ENCODE measurements at regions not wholly inside any gene's neighbourhood (a gene's known extent, or its start where the extent isn't known, plus 50 kb on each side); places are given as distances from the start of the nearest gene placed in this dataset.
A peak's percentile ranks its signal among the peaks of the same experiment; 100 is the strongest.

DNA sequence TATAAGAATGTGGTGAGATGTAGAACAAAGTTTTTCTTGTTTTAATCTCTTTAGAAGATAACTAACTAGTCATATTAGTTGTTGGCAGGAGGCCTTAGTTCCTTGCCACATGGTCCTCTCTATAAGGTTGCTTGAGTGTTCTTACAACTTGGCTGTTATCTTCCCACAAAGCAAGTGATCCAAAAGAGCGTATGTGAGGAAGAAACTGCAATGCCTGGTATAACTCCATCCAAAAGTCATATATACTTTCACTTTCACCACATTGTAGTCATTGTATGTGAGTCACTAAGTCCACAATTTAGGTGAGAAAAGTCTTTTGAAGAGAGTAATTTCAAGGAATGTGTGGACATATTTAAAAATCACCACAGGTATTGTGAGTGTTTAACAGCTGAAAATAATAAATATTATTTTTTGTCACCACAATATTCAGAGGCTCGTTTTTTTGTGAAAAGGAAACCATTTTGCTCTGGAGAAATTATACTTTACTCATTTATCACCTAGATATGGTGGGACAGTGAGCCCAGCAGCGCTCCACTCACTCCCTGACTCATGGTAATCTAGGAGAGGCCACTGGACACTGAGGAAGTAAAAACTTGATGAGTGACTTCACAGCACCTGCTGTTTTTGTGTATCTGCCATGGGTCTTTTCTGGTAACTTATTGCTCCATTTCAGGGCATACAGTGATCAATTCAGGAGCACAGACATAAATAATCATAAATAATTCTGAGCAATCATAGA is 369.4 kb upstream of the NDST3 start:
- TF ChIP-seq, protein P1, sequence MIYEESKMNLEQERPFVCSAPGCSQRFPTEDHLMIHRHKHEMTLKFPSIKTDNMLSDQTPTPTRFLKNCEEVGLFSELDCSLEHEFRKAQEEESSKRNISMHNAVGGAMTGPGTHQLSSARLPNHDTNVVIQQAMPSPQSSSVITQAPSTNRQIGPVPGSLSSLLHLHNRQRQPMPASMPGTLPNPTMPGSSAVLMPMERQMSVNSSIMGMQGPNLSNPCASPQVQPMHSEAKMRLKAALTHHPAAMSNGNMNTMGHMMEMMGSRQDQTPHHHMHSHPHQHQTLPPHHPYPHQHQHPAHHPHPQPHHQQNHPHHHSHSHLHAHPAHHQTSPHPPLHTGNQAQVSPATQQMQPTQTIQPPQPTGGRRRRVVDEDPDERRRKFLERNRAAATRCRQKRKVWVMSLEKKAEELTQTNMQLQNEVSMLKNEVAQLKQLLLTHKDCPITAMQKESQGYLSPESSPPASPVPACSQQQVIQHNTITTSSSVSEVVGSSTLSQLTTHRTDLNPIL (CRISPR knock-in tag; IDR thresholded peaks at IDR 0.05; ENCODE audit: low read depth): no peak
- TF ChIP-seq ZC3H10 (CRISPR knock-in tag; IDR thresholded peaks at IDR 0.05) (no peak), PPARA (CRISPR knock-in tag; IDR thresholded peaks at IDR 0.05; ENCODE audit: borderline replicate concordance) (no peak), ZNF70 (CRISPR knock-in tag; IDR thresholded peaks at IDR 0.05) (no peak), RARB (CRISPR knock-in tag; IDR thresholded peaks at IDR 0.05) (no peak), POU6F1 (CRISPR knock-in tag; IDR thresholded peaks at IDR 0.05; ENCODE audit: borderline replicate concordance, low read depth) (no peak), ZNF565 (CRISPR knock-in tag; conservative IDR thresholded peaks at IDR 0.05; ENCODE audit: low read depth) (no peak), TOX (CRISPR knock-in tag; IDR thresholded peaks at IDR 0.05; ENCODE audit: borderline replicate concordance) (no peak), TCF4 (CRISPR knock-in tag; IDR thresholded peaks at IDR 0.05; ENCODE audit: borderline replicate concordance) (no peak), BACH2 (CRISPR knock-in tag; IDR thresholded peaks at IDR 0.05; ENCODE audit: borderline replicate concordance) (no peak), ARNTL (CRISPR knock-in tag; IDR thresholded peaks at IDR 0.05; ENCODE audit: borderline replicate concordance, low read depth) (no peak), GLIS3 (CRISPR knock-in tag; IDR thresholded peaks at IDR 0.05) (no peak), ESRRG (CRISPR knock-in tag; IDR thresholded peaks at IDR 0.05) (no peak), ISL1 (CRISPR knock-in tag; IDR thresholded peaks at IDR 0.05) (no peak), ZFP3 (CRISPR knock-in tag; IDR thresholded peaks at IDR 0.05) (no peak), ZFP30 (CRISPR knock-in tag; IDR thresholded peaks at IDR 0.05) (no peak), OSR1 (CRISPR knock-in tag; IDR thresholded peaks at IDR 0.05) (no peak)
- TF ChIP-seq, protein P2, sequence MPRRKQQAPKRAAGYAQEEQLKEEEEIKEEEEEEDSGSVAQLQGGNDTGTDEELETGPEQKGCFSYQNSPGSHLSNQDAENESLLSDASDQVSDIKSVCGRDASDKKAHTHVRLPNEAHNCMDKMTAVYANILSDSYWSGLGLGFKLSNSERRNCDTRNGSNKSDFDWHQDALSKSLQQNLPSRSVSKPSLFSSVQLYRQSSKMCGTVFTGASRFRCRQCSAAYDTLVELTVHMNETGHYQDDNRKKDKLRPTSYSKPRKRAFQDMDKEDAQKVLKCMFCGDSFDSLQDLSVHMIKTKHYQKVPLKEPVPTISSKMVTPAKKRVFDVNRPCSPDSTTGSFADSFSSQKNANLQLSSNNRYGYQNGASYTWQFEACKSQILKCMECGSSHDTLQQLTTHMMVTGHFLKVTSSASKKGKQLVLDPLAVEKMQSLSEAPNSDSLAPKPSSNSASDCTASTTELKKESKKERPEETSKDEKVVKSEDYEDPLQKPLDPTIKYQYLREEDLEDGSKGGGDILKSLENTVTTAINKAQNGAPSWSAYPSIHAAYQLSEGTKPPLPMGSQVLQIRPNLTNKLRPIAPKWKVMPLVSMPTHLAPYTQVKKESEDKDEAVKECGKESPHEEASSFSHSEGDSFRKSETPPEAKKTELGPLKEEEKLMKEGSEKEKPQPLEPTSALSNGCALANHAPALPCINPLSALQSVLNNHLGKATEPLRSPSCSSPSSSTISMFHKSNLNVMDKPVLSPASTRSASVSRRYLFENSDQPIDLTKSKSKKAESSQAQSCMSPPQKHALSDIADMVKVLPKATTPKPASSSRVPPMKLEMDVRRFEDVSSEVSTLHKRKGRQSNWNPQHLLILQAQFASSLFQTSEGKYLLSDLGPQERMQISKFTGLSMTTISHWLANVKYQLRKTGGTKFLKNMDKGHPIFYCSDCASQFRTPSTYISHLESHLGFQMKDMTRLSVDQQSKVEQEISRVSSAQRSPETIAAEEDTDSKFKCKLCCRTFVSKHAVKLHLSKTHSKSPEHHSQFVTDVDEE (CRISPR knock-in tag; IDR thresholded peaks at IDR 0.05): no peak
- TF ChIP-seq, protein P3, sequence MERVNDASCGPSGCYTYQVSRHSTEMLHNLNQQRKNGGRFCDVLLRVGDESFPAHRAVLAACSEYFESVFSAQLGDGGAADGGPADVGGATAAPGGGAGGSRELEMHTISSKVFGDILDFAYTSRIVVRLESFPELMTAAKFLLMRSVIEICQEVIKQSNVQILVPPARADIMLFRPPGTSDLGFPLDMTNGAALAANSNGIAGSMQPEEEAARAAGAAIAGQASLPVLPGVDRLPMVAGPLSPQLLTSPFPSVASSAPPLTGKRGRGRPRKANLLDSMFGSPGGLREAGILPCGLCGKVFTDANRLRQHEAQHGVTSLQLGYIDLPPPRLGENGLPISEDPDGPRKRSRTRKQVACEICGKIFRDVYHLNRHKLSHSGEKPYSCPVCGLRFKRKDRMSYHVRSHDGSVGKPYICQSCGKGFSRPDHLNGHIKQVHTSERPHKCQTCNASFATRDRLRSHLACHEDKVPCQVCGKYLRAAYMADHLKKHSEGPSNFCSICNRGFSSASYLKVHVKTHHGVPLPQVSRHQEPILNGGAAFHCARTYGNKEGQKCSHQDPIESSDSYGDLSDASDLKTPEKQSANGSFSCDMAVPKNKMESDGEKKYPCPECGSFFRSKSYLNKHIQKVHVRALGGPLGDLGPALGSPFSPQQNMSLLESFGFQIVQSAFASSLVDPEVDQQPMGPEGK (CRISPR knock-in tag; IDR thresholded peaks at IDR 0.05; ENCODE audit: borderline replicate concordance): no peak

GRCh38 chr4:117676153-117676552 is 358.1 kb upstream of the NDST3 start:
- ATAC-seq: no peak
- TF ChIP-seq PPARA (CRISPR knock-in tag; IDR thresholded peaks at IDR 0.05; ENCODE audit: borderline replicate concordance): no peak
- TF ChIP-seq CSDC2 (CRISPR knock-in tag; IDR thresholded peaks at IDR 0.05): no peak
- peak; percentile 57; the same call in 1 of the 2 replicates for TF ChIP-seq TOX (CRISPR knock-in tag; IDR thresholded peaks at IDR 0.05; ENCODE audit: borderline replicate concordance)
- TF ChIP-seq ZNF70 (CRISPR knock-in tag; IDR thresholded peaks at IDR 0.05): 0 out of 2 replicates have a peak, but pooled peaks have one; percentile 27
- TF ChIP-seq, protein P2 (CRISPR knock-in tag; IDR thresholded peaks at IDR 0.05): peak; percentile 86
- TF ChIP-seq ISL1 (CRISPR knock-in tag; IDR thresholded peaks at IDR 0.05): peak; percentile 99
- no peak for TF ChIP-seq ZNF565 (CRISPR knock-in tag; conservative IDR thresholded peaks at IDR 0.05; ENCODE audit: low read depth)
- TF ChIP-seq ESRRG (CRISPR knock-in tag; IDR thresholded peaks at IDR 0.05): peak; percentile 93
- TF ChIP-seq SNAI2 (CRISPR knock-in tag; IDR thresholded peaks at IDR 0.05): peak; percentile 82
- TF ChIP-seq ZFP30 (CRISPR knock-in tag; IDR thresholded peaks at IDR 0.05): no peak
- TF ChIP-seq TCF4 (CRISPR knock-in tag; IDR thresholded peaks at IDR 0.05; ENCODE audit: borderline replicate concordance): peak; percentile 94
- no peak for TF ChIP-seq BACH2 (CRISPR knock-in tag; IDR thresholded peaks at IDR 0.05; ENCODE audit: borderline replicate concordance)
- TF ChIP-seq ZC3H10 (CRISPR knock-in tag; IDR thresholded peaks at IDR 0.05): peak; percentile 95
- TF ChIP-seq ZFP3 (CRISPR knock-in tag; IDR thresholded peaks at IDR 0.05): no peak
- TF ChIP-seq, protein P1 (CRISPR knock-in tag; IDR thresholded peaks at IDR 0.05; ENCODE audit: low read depth): peak; percentile 91
- peak; percentile 97 for TF ChIP-seq CSRNP3 (CRISPR knock-in tag; IDR thresholded peaks at IDR 0.05)

More for the DNA sequence above, 369.4 kb upstream of the NDST3 start:
- no peak; the same call in 2 of the 3 replicates for ATAC-seq
